Body of pancreas (tissue), 4 donors: ENCODE measurements at regions not wholly inside any gene's neighbourhood (a gene's known extent, or its start where the extent isn't known, plus 50 kb on each side); places are given as distances from the start of the nearest gene placed in this dataset.

ENCODE experiments used
- ATAC-seq: fragments of 150-250 bp; one replicate; pipeline ENCODE4 v1.9.1; 2016
- DNase-seq, 4 donors: peaks; one replicate each; pipeline ENCODE4 v3.0.0-alpha.2; 2019
- H3K27ac ChIP-seq, 4 donors: fragments of 200-600 bp; sonication (generic); 1 replicate in 3 of 4; 2 replicates in 1 of 4; pipeline versions ENCODE4 v1.5.1 to v1.6.1; 2016 to 2019; ENCODE audit warnings: mild to moderate bottlenecking in 1 of 4, mixed read lengths in 1 of 4, moderate library complexity in 1 of 4
- H3K27me3 ChIP-seq, 2 donors: fragments of 200-600 bp; sonication (generic); one replicate each; pipeline ENCODE4 v1.6.0; 2016; ENCODE audit warnings: mild to moderate bottlenecking in 1 of 2
- H3K36me3 ChIP-seq, 2 donors: fragments of 200-600 bp; sonication (generic); replicated peaks in 1 of 2; 2 replicates each; pipeline ENCODE4 v1.5.1; 2016; ENCODE audit warnings: low read depth in 2 of 2; ENCODE audit not compliant: insufficient read depth in 1 of 2
- H3K4me1 ChIP-seq: fragments of 200-600 bp; sonication (generic); one replicate; pipeline ENCODE4 v1.6.0; 2016
- H3K4me3 ChIP-seq, 2 donors: fragments of 200-600 bp; sonication (generic); 1 replicate in 1 of 2; 2 replicates in 1 of 2; pipeline ENCODE4 v1.5.1; 2016 to 2019
- H3K9me3 ChIP-seq, 3 donors: fragments of 200-600 bp; sonication (generic); 1 replicate in 2 of 3; 2 replicates in 1 of 3; pipeline ENCODE4 v1.5.1; 2016
- CTCF ChIP-seq, 7 experiments: fragments of 450-650 bp in 4 of 7; fragments of 200-600 bp in 3 of 7; sonication (generic) in 3 of 7; IDR thresholded peaks; one replicate each; pipeline ENCODE4 v1.5.1; 2016 to 2019; ENCODE audit warnings: antibody characterized with exemption in 7 of 7
- POLR2A ChIP-seq, 3 donors: fragments of 450-650 bp; IDR thresholded peaks; one replicate each; pipeline ENCODE4 v1.6.1; 2016; ENCODE audit warnings: antibody characterized with exemption in 3 of 3, mild to moderate bottlenecking in 2 of 3
- WGBS, 2 donors: methylation state at CpG; one replicate each; pipeline ENCODE4 v1.1.5; 2017; 5-methylcytosine and 5-hydroxymethylcytosine counted together
- intact Hi-C: fragments of 100-400 bp; cut with DNase I; formaldehyde crosslinking; loops from one replicate; pipeline ENCODE4 v1.15.1; 2023

- ATAC-seq: no peak
- H3K4me1 ChIP-seq: no peaks in the 10 kb centered on the region
- intact Hi-C loops: no loop called here
- no peaks in the 10 kb centered on the region for H3K27me3 ChIP-seq
- H3K4me3 ChIP-seq: no peak overlapping the region
- H3K36me3 ChIP-seq: no peaks in the 10 kb centered on the region
- TF ChIP-seq CTCF (IDR thresholded peaks at IDR 0.05): no peak
- TF ChIP-seq POLR2A (IDR thresholded peaks at IDR 0.05): no peak
- H3K27ac ChIP-seq: no peak overlapping the region
- WGBS, 2 donors: 56% methylated on average over 2 of the region's 2 CpGs; no CpG with 5 or more reads in 1 of the 2 donors
- no peaks in the 10 kb centered on the region for H3K9me3 ChIP-seq
- DNase-seq: no peak
These were observed 146.3 kb downstream of the DTHD1 start for GRCh38 chr4:36427696-36428095.

- WGBS, 2 donors: 32 to 65% methylated on average over 2 of the region's 2 CpGs
These were observed 151.2 kb downstream of the DTHD1 start for GRCh38 chr4:36432586-36432985.

GRCh38 chr4:36439556-36439955 lies 158.1 kb downstream of the DTHD1 start:
- DNase-seq: no peak
- Histone ChIP-seq H3K9me3 (no peaks in the 10 kb centered on the region), H3K36me3 (no peaks in the 10 kb centered on the region), H3K27me3 (no peaks in the 10 kb centered on the region), H3K27ac (no peak overlapping the region), H3K4me1 (no peaks in the 10 kb centered on the region), H3K4me3 (no peak overlapping the region)
- TF ChIP-seq POLR2A (IDR thresholded peaks at IDR 0.05) (no peak), CTCF (IDR thresholded peaks at IDR 0.05) (no peak)
- ATAC-seq: no peak
- 24 to 29% methylated on average over 3 to 4 of the region's 4 CpGs for WGBS, 2 donors
- intact Hi-C loops: no loop called here

More at GRCh38 chr4:36432586-36432985, 151.2 kb downstream of the DTHD1 start:
- Histone ChIP-seq H3K36me3 (no peaks in the 10 kb centered on the region), H3K4me1 (no peaks in the 10 kb centered on the region), H3K27me3 (no peaks in the 10 kb centered on the region), H3K9me3 (no peaks in the 10 kb centered on the region), H3K4me3 (no peak overlapping the region), H3K27ac (no peak overlapping the region)
- intact Hi-C loops: no loop called here
- ATAC-seq (no peak), DNase-seq (no peak)
- TF ChIP-seq CTCF (IDR thresholded peaks at IDR 0.05) (no peak), POLR2A (IDR thresholded peaks at IDR 0.05) (no peak)

GRCh38 chr4:36445480-36445879 lies 164.1 kb downstream of the DTHD1 start:
- no peak overlapping the region for H3K4me3 ChIP-seq
- H3K27me3 ChIP-seq: no peaks in the 10 kb centered on the region
- no peak overlapping the region for H3K27ac ChIP-seq
- 55 to 73% methylated on average over 2 of the region's 2 CpGs for WGBS, 2 donors
- H3K4me1 ChIP-seq: no peaks in the 10 kb centered on the region
- ATAC-seq (no peak), DNase-seq (no peak)
- no peaks in the 10 kb centered on the region for H3K36me3 ChIP-seq
- TF ChIP-seq CTCF (IDR thresholded peaks at IDR 0.05) (no peak), POLR2A (IDR thresholded peaks at IDR 0.05) (no peak)
- H3K9me3 ChIP-seq: no peaks in the 10 kb centered on the region
- intact Hi-C loops: no loop called here

- intact Hi-C loops: no loop called here
- Histone ChIP-seq H3K4me3 (no peak overlapping the region), H3K27ac (no peak overlapping the region), H3K36me3 (no peaks in the 10 kb centered on the region), H3K9me3 (no peaks in the 10 kb centered on the region), H3K4me1 (no peaks in the 10 kb centered on the region), H3K27me3 (no peaks in the 10 kb centered on the region)
- WGBS, 2 donors: 50 to 58% methylated on average over 3 of the region's 3 CpGs
- no peak for DNase-seq
- TF ChIP-seq CTCF (IDR thresholded peaks at IDR 0.05) (no peak), POLR2A (IDR thresholded peaks at IDR 0.05) (no peak)
- no peak for ATAC-seq
These were observed 164.9 kb downstream of the DTHD1 start for GRCh38 chr4:36446275-36446674.
